Transverse colon (tissue), 4 donors: ENCODE measurements at regions not wholly inside any gene's neighbourhood (a gene's known extent, or its start where the extent isn't known, plus 50 kb on each side); places are given as distances from the start of the nearest gene placed in this dataset.
A peak's percentile ranks its signal among the peaks of the same experiment; 100 is the strongest.

Experiments
- DNase-seq: peaks from one replicate; pipeline ENCODE4 v3.0.0-alpha.2; 2019
- H3K27ac ChIP-seq, 4 donors: fragments of 200-600 bp; sonication (generic); 2 replicates each; pipeline ENCODE4 v1.5.1; 2016 to 2018; ENCODE audit warnings: inconsistent platforms in 4 of 4
- H3K27me3 ChIP-seq: fragments of 200-600 bp; sonication (generic); 2 replicates; pipeline ENCODE4 v1.5.1; 2017; ENCODE audit warnings: inconsistent platforms
- H3K36me3 ChIP-seq, 4 donors: fragments of 200-600 bp; sonication (generic); 2 replicates each; pipeline ENCODE4 v1.5.1; 2017 to 2019; ENCODE audit warnings: inconsistent platforms in 4 of 4
- H3K4me1 ChIP-seq, 4 donors: fragments of 200-600 bp; sonication (generic); 2 replicates each; pipeline ENCODE4 v1.5.1; 2017 to 2020; ENCODE audit warnings: inconsistent platforms in 4 of 4
- H3K4me3 ChIP-seq, 4 donors: fragments of 200-600 bp; sonication (generic); 1 replicate in 1 of 4; 2 replicates in 3 of 4; pipeline versions ENCODE4 v1.5.1 to v1.6.1; 2017 to 2019; ENCODE audit warnings: inconsistent platforms in 4 of 4
- H3K9me3 ChIP-seq, 2 donors: fragments of 200-600 bp; sonication (generic); 2 replicates each; pipeline ENCODE4 v1.5.1; 2017 to 2019; ENCODE audit warnings: inconsistent platforms in 2 of 2
- EP300 ChIP-seq: sonication (generic); formaldehyde crosslinking; IDR thresholded peaks from one replicate; pipeline ENCODE4 v1.6.1; 2017; ENCODE audit warnings: antibody characterized with exemption, low read depth
- POLR2A ChIP-seq: fragments of 450-650 bp; IDR thresholded peaks from one replicate; pipeline ENCODE4 v1.6.1; 2016; ENCODE audit warnings: antibody characterized with exemption, mild to moderate bottlenecking, moderate library complexity
- POLR2AphosphoS5 ChIP-seq, 3 donors: sonication (generic); formaldehyde crosslinking; IDR thresholded peaks; one replicate each; pipeline ENCODE4 v1.6.1; 2016; ENCODE audit warnings: antibody characterized with exemption in 3 of 3
- WGBS, 2 donors: methylation state at CpG; one replicate each; pipeline ENCODE4 v1.1.5; 2018; ENCODE audit warnings: low coverage in 1 of 2; 5-methylcytosine and 5-hydroxymethylcytosine counted together
- in situ Hi-C, 4 donors: fragments of 200-750 bp; cut with MboI; loops; one replicate each; pipeline versions ENCODE4 v1.15.0 to v1.15.1; 2017; ENCODE audit warnings: low sequenced_read_pairs in 3 of 4, low pct_ligation_motif_present in 1 of 4, low pct_unique_long_range_greater_than_20kb in 1 of 4
- intact Hi-C: fragments of 100-400 bp; cut with DNase I; formaldehyde crosslinking; loops from one replicate; pipeline ENCODE4 v1.15.1; 2023; ENCODE audit warnings: low total_unique reads
- TF ChIP-seq, protein P1 (sequence below), 5 experiments: fragments of 200-600 bp in 3 of 5; fragments of 450-650 bp in 2 of 5; sonication (generic) in 3 of 5; IDR thresholded peaks; 1 replicate in 2 of 5; 2 replicates in 3 of 5; pipeline ENCODE4 v1.5.1; 2016 to 2017; ENCODE audit warnings: antibody characterized with exemption in 5 of 5, inconsistent platforms in 3 of 5, mild to moderate bottlenecking in 2 of 5, moderate library complexity in 1 of 5

DNA sequence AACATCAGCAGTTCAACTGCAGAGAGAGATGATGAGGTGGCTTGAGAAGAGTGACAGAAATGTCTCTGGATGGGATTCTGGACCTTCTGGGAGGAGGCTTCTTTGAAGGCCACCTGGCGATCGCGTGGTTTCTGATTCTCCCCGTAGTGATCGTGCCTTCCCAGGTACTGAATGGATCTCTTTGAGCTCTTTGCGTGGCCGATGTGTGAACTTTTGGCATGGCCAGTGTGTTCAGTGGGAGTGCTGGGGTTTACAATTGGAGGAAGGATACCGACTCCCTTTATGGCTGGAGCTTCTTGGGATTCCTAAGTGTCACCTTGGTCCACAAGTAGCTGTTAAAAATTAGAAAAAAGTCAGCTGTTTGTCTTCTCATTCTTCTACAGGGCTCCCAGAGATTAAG, 374.7 kb downstream of the C12orf75 start:
- 71 to 83% methylated on average over 3 to 8 of the region's 8 CpGs for WGBS, 2 donors

DNA sequence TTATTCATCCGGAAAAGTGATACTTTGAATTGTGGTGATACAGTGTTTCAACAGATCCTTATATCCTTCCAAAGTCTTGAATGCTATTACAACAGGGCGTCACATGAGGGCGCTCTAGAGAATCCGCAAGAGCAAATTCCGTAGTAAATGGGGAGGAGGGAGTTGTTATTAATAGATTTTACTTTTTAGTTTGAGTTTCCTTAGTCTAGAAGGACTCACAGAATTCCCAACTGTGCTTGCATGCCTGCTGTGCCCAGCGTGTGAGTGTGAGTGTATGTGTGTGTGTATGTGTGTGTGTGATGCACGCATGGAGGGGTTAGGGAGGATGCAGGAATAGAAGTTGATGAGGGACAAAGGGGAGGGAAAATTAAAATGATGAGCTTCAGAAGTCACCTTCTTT, 375.3 kb downstream of the C12orf75 start:
- intact Hi-C loops (loop anchor here (10.0 kb wide), 1 partner anchor 429 kb away; the partner anchor contains the start of gene NUAK1), in situ Hi-C loops (loop anchor here (10.0 to 25.0 kb wide), 2 partner anchors 429 to 432 kb away; partner anchors contain the start of gene NUAK1 (in 4 of the 4))
- peak; percentile 53 for DNase-seq
- H3K36me3 ChIP-seq = no peaks in the 10 kb centered on the region
- H3K4me1 ChIP-seq = peaks cover 0 to 6% (median 0%) of the 10 kb centered on the region in 4 donors
- no peaks in the 10 kb centered on the region for H3K27me3 ChIP-seq
- H3K27ac ChIP-seq = no peak overlapping the region
- no peaks in the 10 kb centered on the region for H3K9me3 ChIP-seq
- no peak for TF ChIP-seq POLR2AphosphoS5 (IDR thresholded peaks at IDR 0.05)
- TF ChIP-seq, protein P1, sequence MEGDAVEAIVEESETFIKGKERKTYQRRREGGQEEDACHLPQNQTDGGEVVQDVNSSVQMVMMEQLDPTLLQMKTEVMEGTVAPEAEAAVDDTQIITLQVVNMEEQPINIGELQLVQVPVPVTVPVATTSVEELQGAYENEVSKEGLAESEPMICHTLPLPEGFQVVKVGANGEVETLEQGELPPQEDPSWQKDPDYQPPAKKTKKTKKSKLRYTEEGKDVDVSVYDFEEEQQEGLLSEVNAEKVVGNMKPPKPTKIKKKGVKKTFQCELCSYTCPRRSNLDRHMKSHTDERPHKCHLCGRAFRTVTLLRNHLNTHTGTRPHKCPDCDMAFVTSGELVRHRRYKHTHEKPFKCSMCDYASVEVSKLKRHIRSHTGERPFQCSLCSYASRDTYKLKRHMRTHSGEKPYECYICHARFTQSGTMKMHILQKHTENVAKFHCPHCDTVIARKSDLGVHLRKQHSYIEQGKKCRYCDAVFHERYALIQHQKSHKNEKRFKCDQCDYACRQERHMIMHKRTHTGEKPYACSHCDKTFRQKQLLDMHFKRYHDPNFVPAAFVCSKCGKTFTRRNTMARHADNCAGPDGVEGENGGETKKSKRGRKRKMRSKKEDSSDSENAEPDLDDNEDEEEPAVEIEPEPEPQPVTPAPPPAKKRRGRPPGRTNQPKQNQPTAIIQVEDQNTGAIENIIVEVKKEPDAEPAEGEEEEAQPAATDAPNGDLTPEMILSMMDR (IDR thresholded peaks at IDR 0.05) = peak; percentile 53 to 70 (median 62)
- H3K4me3 ChIP-seq = no peak overlapping the region
- 26 to 42% methylated on average over 3 to 7 of the region's 7 CpGs for WGBS, 2 donors

More for the DNA sequence above, 374.7 kb downstream of the C12orf75 start:
- intact Hi-C loops = loop anchor here (10.0 kb wide), 1 partner anchor 430 kb away; the partner anchor contains the start of gene NUAK1
- H3K36me3 ChIP-seq = no peaks in the 10 kb centered on the region
- no peaks in the 10 kb centered on the region for H3K9me3 ChIP-seq
- TF ChIP-seq EP300 = no peak
- TF ChIP-seq POLR2AphosphoS5 (IDR thresholded peaks at IDR 0.05) = no peak
- TF ChIP-seq, protein P1 (IDR thresholded peaks at IDR 0.05) = no peak
- TF ChIP-seq POLR2A = no peak
- no peak overlapping the region for H3K27ac ChIP-seq
- no peak for DNase-seq
- peaks cover 0 to 6% (median 0%) of the 10 kb centered on the region in 4 donors for H3K4me1 ChIP-seq
- H3K4me3 ChIP-seq = no peak overlapping the region
- H3K27me3 ChIP-seq = no peaks in the 10 kb centered on the region
- in situ Hi-C loops = loop anchor here (10.0 to 25.0 kb wide), 2 partner anchors 430 to 432 kb away; partner anchors contain the start of gene NUAK1 (in 4 of the 4)

DNA sequence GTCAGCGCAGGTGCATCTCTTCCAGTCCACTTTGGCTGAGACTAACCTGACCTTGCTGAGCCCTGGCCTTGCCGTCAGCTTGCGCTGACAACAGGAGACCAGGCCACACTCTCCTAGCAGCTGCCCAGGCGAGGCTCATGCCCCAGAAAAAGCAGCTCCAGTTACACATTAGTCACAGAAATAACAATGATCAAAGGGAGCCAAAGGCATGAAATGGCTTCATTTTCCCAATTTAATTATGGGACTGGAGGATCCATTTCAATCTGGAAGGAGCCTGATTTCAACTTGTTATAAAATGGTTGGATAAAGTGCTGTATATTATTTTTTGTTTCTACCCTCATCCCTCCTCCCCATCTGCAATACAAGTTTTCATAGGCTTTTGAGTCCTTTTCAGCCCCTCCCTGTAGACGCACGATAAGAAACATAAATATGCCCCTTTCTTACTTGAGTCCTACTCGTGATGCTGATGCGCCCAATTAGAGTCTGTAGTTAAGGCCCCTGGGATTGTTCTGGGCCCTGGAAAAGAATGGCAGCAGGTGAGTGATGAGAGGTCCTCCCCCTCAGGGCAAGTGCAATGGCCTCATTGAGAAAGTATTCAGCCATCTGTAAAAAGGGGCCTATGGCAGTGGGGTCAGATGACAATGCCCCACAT, 376.0 kb downstream of the C12orf75 start:
- in situ Hi-C loops (loop anchor here (10.0 to 25.0 kb wide), 2 partner anchors 428 to 431 kb away; partner anchors contain the start of gene NUAK1 (in 4 of the 4)), intact Hi-C loops (loop anchor here (10.0 kb wide), 1 partner anchor 428 kb away; the partner anchor contains the start of gene NUAK1)
- H3K27ac ChIP-seq = no peak overlapping the region
- no peak overlapping the region for H3K4me3 ChIP-seq
- H3K36me3 ChIP-seq = no peaks in the 10 kb centered on the region
- WGBS, 2 donors = 72 to 93% methylated on average over 3 to 8 of the region's 8 CpGs
- H3K4me1 ChIP-seq = peaks cover 0 to 6% (median 0%) of the 10 kb centered on the region in 4 donors
- H3K9me3 ChIP-seq = no peaks in the 10 kb centered on the region
- TF ChIP-seq, protein P1 (IDR thresholded peaks at IDR 0.05) = no peak
- no peak for TF ChIP-seq POLR2AphosphoS5 (IDR thresholded peaks at IDR 0.05)
- no peak for TF ChIP-seq EP300
- TF ChIP-seq POLR2A = no peak
- H3K27me3 ChIP-seq = no peaks in the 10 kb centered on the region
- no peak for DNase-seq

DNA sequence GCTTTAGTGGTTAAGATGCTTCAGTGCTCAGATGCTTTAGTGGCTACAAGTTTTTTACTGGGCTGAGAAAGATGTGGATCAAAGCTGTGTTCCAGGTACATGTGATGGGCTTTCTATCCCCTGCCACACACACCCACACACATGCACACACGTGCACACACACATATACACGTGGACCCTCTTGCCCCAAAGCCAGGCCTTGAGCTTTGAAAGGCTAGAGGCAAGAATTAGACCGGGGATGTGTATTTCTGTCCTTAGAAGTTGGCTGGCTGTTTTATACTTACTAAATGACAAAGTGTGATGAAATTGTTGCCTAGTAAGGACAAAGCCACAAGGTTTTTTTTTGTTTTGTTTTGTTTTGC, 376.5 kb downstream of the C12orf75 start:
- no peaks in the 10 kb centered on the region for H3K36me3 ChIP-seq
- no peaks in the 10 kb centered on the region for H3K27me3 ChIP-seq
- no peak for TF ChIP-seq POLR2AphosphoS5 (IDR thresholded peaks at IDR 0.05)
- TF ChIP-seq, protein P1 (IDR thresholded peaks at IDR 0.05) = no peak
- TF ChIP-seq POLR2A = no peak
- no peak for TF ChIP-seq EP300
- H3K9me3 ChIP-seq = no peaks in the 10 kb centered on the region
- intact Hi-C loops = loop anchor here (10.0 kb wide), 1 partner anchor 428 kb away; the partner anchor contains the start of gene NUAK1
- peaks cover 0 to 6% (median 0%) of the 10 kb centered on the region in 4 donors for H3K4me1 ChIP-seq
- 81% methylated on average over 3 of the region's 3 CpGs; no CpG with 5 or more reads in 1 of the 2 donors for WGBS, 2 donors
- in situ Hi-C loops = loop anchor here (10.0 to 25.0 kb wide), 2 partner anchors 428 to 430 kb away; partner anchors contain the start of gene NUAK1 (in 4 of the 4)
- no peak for DNase-seq
- no peak overlapping the region for H3K27ac ChIP-seq
- no peak overlapping the region for H3K4me3 ChIP-seq
